ENCODE measurements at regions not wholly inside any gene's neighbourhood (a gene's known extent, or its start where the extent isn't known, plus 50 kb on each side); places are given as distances from the start of the nearest gene placed in this dataset.

DNA sequence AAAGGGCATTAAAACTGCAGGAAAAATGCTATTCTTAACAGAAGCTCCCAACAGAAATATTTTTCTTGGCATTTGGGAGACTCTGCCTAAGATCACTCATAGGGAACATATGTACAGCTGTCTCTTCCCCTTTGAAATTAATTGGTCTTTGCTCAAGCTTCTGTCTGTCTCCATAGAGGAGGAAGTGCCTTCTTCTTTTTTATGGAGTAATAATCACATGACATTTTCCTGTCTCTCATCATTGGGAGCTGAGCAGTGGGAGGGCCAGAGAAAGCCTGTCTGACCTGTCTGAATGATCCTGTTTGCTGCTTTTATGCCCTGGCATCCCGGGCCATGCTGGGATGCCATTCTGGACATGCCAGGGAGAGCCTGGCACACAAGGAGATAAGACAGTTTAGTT lies 145.6 kb downstream of the AQP4 start:
- TF ChIP-seq, protein P1, sequence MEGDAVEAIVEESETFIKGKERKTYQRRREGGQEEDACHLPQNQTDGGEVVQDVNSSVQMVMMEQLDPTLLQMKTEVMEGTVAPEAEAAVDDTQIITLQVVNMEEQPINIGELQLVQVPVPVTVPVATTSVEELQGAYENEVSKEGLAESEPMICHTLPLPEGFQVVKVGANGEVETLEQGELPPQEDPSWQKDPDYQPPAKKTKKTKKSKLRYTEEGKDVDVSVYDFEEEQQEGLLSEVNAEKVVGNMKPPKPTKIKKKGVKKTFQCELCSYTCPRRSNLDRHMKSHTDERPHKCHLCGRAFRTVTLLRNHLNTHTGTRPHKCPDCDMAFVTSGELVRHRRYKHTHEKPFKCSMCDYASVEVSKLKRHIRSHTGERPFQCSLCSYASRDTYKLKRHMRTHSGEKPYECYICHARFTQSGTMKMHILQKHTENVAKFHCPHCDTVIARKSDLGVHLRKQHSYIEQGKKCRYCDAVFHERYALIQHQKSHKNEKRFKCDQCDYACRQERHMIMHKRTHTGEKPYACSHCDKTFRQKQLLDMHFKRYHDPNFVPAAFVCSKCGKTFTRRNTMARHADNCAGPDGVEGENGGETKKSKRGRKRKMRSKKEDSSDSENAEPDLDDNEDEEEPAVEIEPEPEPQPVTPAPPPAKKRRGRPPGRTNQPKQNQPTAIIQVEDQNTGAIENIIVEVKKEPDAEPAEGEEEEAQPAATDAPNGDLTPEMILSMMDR (IDR thresholded peaks at IDR 0.05; ENCODE audit: low read length), result no peak
- no peak for TF ChIP-seq EZH2 (IDR thresholded peaks at IDR 0.05; ENCODE audit: borderline replicate concordance, low read length)
